ACC112 (cell line): ENCODE measurements at regions not wholly inside any gene's neighbourhood (a gene's known extent, or its start where the extent isn't known, plus 50 kb on each side); places are given as distances from the start of the nearest gene placed in this dataset.

ENCODE experiments used
- H2AFZ ChIP-seq: fragments of 200-600 bp; sonication (generic); one replicate; pipeline ENCODE4 v1.6.0; 2017; ENCODE audit warnings: antibody characterized with exemption, low read length; ENCODE audit not compliant: unreplicated experiment
- H3K27ac ChIP-seq: fragments of 200-600 bp; sonication (generic); 2 replicates; pipeline ENCODE4 v1.5.1; 2014; ENCODE audit warnings: low read depth, mild to moderate bottlenecking, antibody characterized with exemption, low read length, moderate library complexity
- H3K27me3 ChIP-seq: fragments of 200-600 bp; sonication (generic); 2 replicates; pipeline ENCODE4 v1.6.1; 2014; ENCODE audit warnings: mild to moderate bottlenecking, antibody characterized with exemption, low read length, moderate library complexity, mixed read lengths; ENCODE audit not compliant: insufficient read depth
- H3K36me3 ChIP-seq: fragments of 200-600 bp; sonication (generic); 2 replicates; pipeline ENCODE4 v1.6.1; 2016; ENCODE audit warnings: mild to moderate bottlenecking, antibody characterized with exemption, low read length, moderate library complexity, mixed read lengths; ENCODE audit not compliant: insufficient read depth
- H3K4me1 ChIP-seq: fragments of 200-600 bp; sonication (generic); one replicate; pipeline ENCODE4 v1.6.1; 2016; ENCODE audit warnings: low read length, mixed read lengths; ENCODE audit not compliant: insufficient read depth, unreplicated experiment, control insufficient read depth
- H3K4me3 ChIP-seq: fragments of 200-600 bp; sonication (generic); 2 replicates; pipeline ENCODE4 v1.5.1; 2014; ENCODE audit warnings: mild to moderate bottlenecking, low read depth, low read length
- H3K79me2 ChIP-seq: fragments of 200-600 bp; sonication (generic); one replicate; pipeline ENCODE4 v1.6.0; 2016; ENCODE audit warnings: low read length; ENCODE audit not compliant: control insufficient read depth, unreplicated experiment, insufficient read depth

DNA sequence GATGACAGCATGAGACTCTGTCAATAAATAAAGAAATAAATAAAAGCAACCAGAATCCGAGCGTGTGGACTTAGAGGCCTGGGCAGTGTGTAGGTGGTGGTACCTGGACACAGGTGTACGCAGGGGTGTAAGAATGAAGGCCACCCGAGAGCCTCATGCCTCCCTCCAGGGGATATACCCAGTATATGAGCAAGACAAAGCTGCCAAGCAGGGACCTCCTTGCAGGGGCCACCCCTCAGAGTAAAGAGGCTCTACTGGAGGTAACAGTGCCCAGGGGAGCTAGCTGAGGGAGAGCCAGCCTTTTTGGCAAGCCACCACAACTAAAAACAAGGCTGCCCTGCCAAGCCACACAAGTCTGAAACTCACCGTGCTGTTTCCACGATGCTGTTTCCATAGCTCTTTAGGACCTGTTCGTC is 179.2 kb upstream of the RAB4A start:
- Histone ChIP-seq H3K4me3 (no peak overlapping the region), H3K4me1 (peaks cover 3% of the 10 kb centered on the region), H3K27ac (no peak overlapping the region), H3K36me3 (no peaks in the 10 kb centered on the region), H2AFZ (no peak overlapping the region), H3K27me3 (peaks cover 20% of the 10 kb centered on the region), H3K79me2 (no peaks in the 10 kb centered on the region)

GRCh38 chr1:229092377-229093237 is 178.3 kb upstream of the RAB4A start:
- H3K4me1 ChIP-seq = no peaks in the 10 kb centered on the region
- no peak overlapping the region for H3K4me3 ChIP-seq

DNA sequence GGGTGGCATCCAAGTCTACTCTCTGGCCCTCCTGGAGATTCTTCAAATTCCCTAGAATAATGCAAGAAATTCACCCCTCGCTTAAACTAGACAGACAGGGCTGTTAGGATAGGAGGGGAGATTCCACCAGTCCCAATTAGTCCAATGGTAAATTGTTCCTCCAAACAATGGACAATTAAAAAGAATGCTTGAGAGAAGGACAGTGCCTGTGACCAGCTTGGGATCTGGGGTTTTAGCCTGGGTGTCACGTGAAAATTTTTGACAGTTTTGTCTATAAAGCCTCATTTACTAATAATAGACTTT is 177.7 kb upstream of the RAB4A start:
- no peaks in the 10 kb centered on the region for H3K79me2 ChIP-seq
- no peaks in the 10 kb centered on the region for H3K4me1 ChIP-seq
- H3K36me3 ChIP-seq = no peaks in the 10 kb centered on the region
- peaks cover 26% of the 10 kb centered on the region for H3K27me3 ChIP-seq
- no peak overlapping the region for H2AFZ ChIP-seq
- H3K27ac ChIP-seq = no peak overlapping the region
- H3K4me3 ChIP-seq = no peak overlapping the region

More at GRCh38 chr1:229092377-229093237, 178.3 kb upstream of the RAB4A start:
- no peaks in the 10 kb centered on the region for H3K79me2 ChIP-seq
- H3K27me3 ChIP-seq = peaks cover 24% of the 10 kb centered on the region
- H2AFZ ChIP-seq = no peak overlapping the region
- no peak overlapping the region for H3K27ac ChIP-seq
- no peaks in the 10 kb centered on the region for H3K36me3 ChIP-seq

- Histone ChIP-seq H3K79me2 (no peaks in the 10 kb centered on the region), H3K27ac (no peak overlapping the region), H3K4me1 (no peaks in the 10 kb centered on the region), H3K4me3 (no peak overlapping the region), H3K36me3 (no peaks in the 10 kb centered on the region), H2AFZ (no peak overlapping the region), H3K27me3 (peaks cover 21% of the 10 kb centered on the region)
Measured at GRCh38 chr1:229093609-229094336, 177.1 kb upstream of the RAB4A start.

DNA sequence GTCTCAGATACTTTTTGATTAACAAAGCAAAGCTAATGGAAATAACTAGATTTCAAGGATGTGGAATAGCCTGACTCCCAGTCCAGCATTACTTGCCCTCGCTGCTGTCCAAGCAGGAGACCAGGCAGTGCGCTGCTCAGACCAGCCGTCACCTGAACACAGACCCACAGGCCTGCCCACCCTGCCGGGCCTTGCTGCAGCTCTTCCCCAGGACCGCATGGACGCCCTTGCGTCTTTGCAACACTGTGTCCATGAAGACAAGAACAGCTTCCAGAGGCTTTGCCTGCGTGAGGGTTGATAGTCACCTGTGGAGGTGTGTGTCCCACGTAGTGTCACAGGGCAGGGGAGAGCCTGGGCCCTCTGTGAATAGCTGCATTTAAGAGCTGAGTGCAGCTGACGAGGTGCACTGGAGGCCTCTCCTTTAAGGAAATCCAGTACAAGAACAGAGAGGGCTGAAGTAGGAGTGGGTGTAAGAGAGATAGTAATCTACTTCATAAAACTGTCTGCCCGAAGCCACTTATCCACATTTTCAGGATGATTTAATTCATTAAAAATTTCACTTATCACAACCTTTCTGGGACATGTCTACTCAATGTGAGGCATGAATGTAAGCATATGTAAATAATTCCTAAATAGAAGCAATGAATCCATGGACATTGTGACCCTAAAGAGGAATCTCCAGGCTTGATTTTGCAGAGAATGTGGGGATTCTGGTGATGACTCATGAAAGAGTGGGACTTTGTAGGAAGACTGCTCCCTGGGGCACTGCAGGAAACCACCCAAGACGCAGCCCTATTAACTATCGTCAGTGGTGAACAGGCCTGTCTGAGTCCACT is 176.2 kb upstream of the RAB4A start:
- Histone ChIP-seq H2AFZ (no peak overlapping the region), H3K4me1 (no peaks in the 10 kb centered on the region), H3K27ac (no peak overlapping the region), H3K4me3 (no peak overlapping the region), H3K27me3 (peaks cover 16% of the 10 kb centered on the region), H3K79me2 (no peaks in the 10 kb centered on the region), H3K36me3 (no peaks in the 10 kb centered on the region)

- Histone ChIP-seq H3K36me3 (no peaks in the 10 kb centered on the region), H3K27ac (no peak overlapping the region), H3K79me2 (no peaks in the 10 kb centered on the region), H3K27me3 (peaks cover 13% of the 10 kb centered on the region), H3K4me1 (no peaks in the 10 kb centered on the region), H2AFZ (no peak overlapping the region), H3K4me3 (no peak overlapping the region)
Measured at GRCh38 chr1:229095325-229095724, 175.6 kb upstream of the RAB4A start.

DNA sequence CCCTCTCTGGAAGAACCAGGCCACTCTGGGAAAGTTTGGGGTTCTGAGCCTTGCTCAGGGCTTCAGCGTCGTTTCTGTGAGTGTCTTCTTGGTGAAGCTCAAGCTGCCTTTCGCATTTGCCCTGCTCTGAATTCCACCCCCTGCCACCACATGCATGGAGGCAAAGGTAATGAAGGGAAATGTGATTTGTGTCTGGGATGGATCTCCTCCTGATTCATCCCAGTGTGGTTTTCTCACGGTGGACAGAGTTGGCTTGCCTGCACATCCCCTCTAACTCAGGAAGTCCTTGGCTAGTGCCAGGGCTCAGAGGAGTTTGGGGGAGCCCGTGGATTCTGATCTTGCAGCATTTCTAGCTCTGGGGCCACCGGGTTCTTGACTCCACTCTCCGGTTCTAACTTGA is 173.6 kb upstream of the RAB4A start:
- H3K27ac ChIP-seq = no peak overlapping the region
- no peak overlapping the region for H3K4me3 ChIP-seq
- H3K4me1 ChIP-seq = no peaks in the 10 kb centered on the region
- no peaks in the 10 kb centered on the region for H3K79me2 ChIP-seq
- H3K27me3 ChIP-seq = peaks cover 20% of the 10 kb centered on the region
- no peak overlapping the region for H2AFZ ChIP-seq
- no peaks in the 10 kb centered on the region for H3K36me3 ChIP-seq

GRCh38 chr1:229098361-229098760 is 172.6 kb upstream of the RAB4A start:
- H3K27ac ChIP-seq = no peak overlapping the region
- H3K4me1 ChIP-seq = no peaks in the 10 kb centered on the region
- peaks cover 18% of the 10 kb centered on the region for H3K27me3 ChIP-seq

GRCh38 chr1:229098903-229099578 is 171.9 kb upstream of the RAB4A start:
- Histone ChIP-seq H3K79me2 (no peaks in the 10 kb centered on the region), H2AFZ (no peak overlapping the region), H3K36me3 (no peaks in the 10 kb centered on the region), H3K4me1 (no peaks in the 10 kb centered on the region), H3K27me3 (peaks cover 18% of the 10 kb centered on the region), H3K4me3 (no peak overlapping the region), H3K27ac (no peak overlapping the region)

More at GRCh38 chr1:229098361-229098760, 172.6 kb upstream of the RAB4A start:
- Histone ChIP-seq H3K36me3 (no peaks in the 10 kb centered on the region), H3K79me2 (no peaks in the 10 kb centered on the region), H3K4me3 (no peak overlapping the region), H2AFZ (no peak overlapping the region)
